Upper lobe of left lung (tissue), 4 donors: ENCODE measurements at regions not wholly inside any gene's neighbourhood (a gene's known extent, or its start where the extent isn't known, plus 50 kb on each side); places are given as distances from the start of the nearest gene placed in this dataset.

Source experiments
- CTCF ChIP-seq, 6 experiments: fragments of 450-650 bp in 4 of 6; fragments of 200-600 bp in 2 of 6; sonication (generic) in 2 of 6; IDR thresholded peaks; one replicate each; pipeline ENCODE4 v1.5.1; 2016 to 2019; ENCODE audit warnings: antibody characterized with exemption in 6 of 6
- POLR2A ChIP-seq, 4 donors: fragments of 450-650 bp; IDR thresholded peaks; one replicate each; pipeline ENCODE4 v1.5.1; 2016 to 2017; ENCODE audit warnings: antibody characterized with exemption in 4 of 4, mild to moderate bottlenecking in 2 of 4
- POLR2AphosphoS5 ChIP-seq, 2 donors: sonication (generic); formaldehyde crosslinking; IDR thresholded peaks; one replicate each; pipeline ENCODE4 v1.5.1; 2017; ENCODE audit warnings: antibody characterized with exemption in 2 of 2

GRCh38 chr18:46268671-46269070, 164.5 kb downstream of the HAUS1 start:
- TF ChIP-seq POLR2AphosphoS5 (IDR thresholded peaks at IDR 0.05), result no peak
- no peak for TF ChIP-seq CTCF (IDR thresholded peaks at IDR 0.05)
- no peak for TF ChIP-seq POLR2A (IDR thresholded peaks at IDR 0.05)
